NCI-H1436 (cell line): ENCODE measurements at regions not wholly inside any gene's neighbourhood (a gene's known extent, or its start where the extent isn't known, plus 50 kb on each side); places are given as distances from the start of the nearest gene placed in this dataset.
"Not testable (repeated sequence)": the region's sequence is repeated elsewhere in the genome, so short reads cannot be mapped to it uniquely, and the experiment has no call there.

Source experiments
- DNase-seq: peaks from one replicate; lab custom pipeline; 2025; lab: John Stamatoyannopoulos, UW

GRCh38 chr5:25453500-25453899 lies 808.7 kb upstream of the CDH10 start:
- no peak for DNase-seq

- DNase-seq = no peak
Observed at GRCh38 chr5:25451294-25451693, 806.5 kb upstream of the CDH10 start.

DNA sequence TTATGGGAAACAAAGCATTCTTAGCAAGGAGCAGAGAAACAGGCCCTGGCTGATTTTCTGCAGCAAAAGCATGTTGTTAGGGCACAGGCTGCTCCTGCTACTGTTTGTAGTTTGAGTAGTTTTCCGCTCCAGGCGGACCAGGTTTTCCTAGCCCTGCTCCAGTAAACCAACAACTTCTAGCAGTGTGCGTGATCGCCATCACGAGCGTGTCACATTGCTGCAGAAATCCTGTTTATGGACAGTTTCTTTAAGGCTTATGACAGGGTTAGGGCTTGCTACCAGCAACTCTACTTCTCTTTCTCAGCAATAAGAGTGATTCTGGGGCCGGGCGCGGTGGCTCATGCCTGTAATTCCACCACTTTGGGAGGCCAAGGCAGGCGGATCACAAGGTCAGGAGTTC lies 803.9 kb upstream of the CDH10 start:
- no peak for DNase-seq

GRCh38 chr5:25448190-25448621 lies 803.4 kb upstream of the CDH10 start:
- DNase-seq = no peak

DNA sequence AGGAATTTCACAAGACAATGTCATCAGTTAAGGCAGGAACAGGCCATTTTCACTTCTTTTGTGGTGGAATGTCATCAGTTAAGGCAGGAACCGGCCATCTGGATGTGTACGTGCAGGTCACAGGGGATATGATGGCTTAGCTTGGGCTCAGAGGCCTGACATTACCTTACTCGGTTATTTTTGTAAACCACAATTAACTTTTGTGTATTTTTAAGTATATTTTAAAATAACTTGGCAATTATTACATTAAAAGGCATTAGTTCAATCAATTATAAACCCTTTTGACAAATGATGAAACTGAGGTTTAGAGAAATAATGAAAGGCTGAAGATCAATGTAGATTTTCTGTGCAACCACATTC lies 801.3 kb upstream of the CDH10 start:
- DNase-seq = not testable (repeated sequence)

DNA sequence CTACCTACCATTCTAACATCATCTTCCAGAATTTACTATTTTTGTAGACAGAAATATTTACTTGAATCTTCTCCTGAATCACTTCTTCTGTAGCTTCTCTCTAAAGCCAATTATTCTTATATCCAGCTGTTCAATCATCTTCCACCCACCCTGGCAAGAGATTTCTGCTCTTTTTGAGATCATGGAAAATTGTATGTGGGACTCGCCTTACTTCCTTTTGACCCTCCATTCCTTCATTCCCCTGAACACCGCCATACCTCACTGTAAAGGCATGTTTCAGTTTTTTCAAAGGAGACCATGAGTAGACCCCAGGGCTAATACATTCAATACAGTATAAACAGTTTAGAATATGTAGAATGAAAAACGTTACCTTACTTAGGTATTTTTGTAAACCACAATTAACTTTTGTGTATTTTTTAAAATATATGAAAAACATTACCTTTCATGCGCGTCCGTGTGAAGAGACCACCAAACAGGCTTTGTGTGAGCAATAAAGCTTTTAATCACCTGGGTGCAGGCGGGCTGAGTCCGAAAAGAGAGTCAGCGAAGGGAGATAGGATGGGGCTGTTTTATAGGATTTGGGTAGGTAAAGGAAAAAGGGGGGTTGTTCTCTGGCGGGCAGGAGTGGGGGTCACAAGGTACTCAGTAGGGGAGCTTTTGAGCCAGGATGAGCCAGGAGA lies 800.7 kb upstream of the CDH10 start:
- not testable (repeated sequence) for DNase-seq

- no peak for DNase-seq
Observed at GRCh38 chr5:25444697-25445096, 799.9 kb upstream of the CDH10 start.

- DNase-seq = no peak
Observed at GRCh38 chr5:25441810-25442209, 797.0 kb upstream of the CDH10 start.

- DNase-seq = no peak
Observed at GRCh38 chr5:25439025-25439424, 794.2 kb upstream of the CDH10 start.

DNA sequence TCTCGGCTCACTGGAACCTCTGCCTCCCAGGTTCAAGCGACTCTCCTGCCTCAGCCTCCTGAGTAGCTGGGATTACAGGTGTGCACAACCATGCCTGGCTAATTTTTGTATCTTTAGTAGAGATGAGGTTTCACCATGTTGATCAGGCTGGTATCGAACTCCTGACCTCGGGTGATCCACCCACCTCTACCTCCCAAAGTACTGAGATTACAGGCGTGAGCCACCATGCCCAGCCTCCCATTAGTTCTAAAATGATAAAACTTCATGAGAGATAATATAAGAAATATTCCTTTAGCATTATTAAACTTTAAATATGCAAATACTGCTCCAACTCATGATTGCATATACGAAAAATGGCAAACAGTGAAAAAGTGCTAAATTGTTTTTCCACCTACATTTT lies 793.6 kb upstream of the CDH10 start:
- not testable (repeated sequence) for DNase-seq

DNA sequence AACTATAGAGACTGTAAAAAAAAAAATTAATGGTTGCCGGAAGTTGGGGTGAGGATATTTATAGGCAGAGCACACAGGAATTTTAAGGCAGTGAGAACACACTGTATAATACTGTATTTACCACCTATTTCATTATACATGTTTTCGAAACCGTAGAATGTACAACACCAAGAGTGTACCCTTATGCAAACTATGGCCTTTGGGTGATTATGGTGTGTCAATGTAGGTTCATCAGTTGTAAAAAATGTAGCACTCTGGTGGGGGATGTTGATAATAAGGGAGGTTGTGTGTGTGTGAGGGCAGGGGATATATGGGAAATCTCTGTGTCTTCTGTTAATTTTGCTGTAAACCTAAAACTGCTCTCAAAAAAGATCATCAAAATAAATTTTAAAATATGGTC lies 791.7 kb upstream of the CDH10 start:
- no peak for DNase-seq

DNA sequence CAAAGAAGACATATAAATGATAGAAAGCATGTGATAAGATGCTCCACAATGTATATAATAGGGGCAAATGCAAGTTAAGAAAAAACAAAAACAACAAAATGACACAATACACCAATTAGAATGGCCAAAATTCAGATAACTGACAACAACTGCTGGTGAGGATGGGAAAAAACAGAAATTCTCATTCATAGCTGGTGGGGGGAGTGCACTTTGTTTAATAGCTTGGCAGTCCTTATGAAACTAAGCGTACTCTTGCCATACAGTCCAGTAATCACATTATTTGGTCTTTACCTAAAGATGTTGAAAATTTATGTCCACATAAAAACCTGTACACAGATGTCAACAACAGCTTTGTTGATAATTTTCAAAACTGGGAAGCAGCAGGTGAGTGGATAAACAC lies 791.1 kb upstream of the CDH10 start:
- DNase-seq = no peak

- DNase-seq = no peak
Observed at GRCh38 chr5:25427240-25427639, 782.5 kb upstream of the CDH10 start.

- DNase-seq = no peak
Observed at GRCh38 chr5:25423271-25423670, 778.5 kb upstream of the CDH10 start.

GRCh38 chr5:25419684-25420083 lies 774.9 kb upstream of the CDH10 start:
- DNase-seq = no peak

GRCh38 chr5:25418978-25419377 lies 774.2 kb upstream of the CDH10 start:
- no peak for DNase-seq

DNA sequence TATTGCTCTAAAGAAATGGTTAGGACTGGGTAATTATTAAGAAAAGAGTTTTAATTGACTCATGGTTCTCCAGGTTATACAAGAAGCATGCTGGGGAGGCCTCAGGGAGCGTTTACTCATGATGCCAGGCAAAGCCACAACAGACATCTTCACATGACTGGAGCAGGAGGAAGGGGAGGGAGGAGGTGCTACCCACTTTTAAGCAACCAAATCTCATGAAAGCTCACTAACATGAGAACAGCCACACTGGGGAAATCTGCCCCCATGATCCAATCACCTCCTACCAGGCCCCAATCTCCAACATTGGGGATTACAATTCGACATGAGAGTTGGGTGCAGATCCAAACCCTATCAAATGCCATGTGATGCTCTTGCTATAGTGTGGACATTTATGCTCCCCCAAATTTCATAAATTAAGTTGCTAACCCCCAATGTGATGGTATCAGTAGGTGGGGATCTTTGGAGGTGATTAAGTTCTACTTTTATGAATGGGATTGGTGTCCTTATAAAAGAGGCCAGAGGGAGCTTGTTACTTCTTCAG lies 773.6 kb upstream of the CDH10 start:
- DNase-seq = no peak

DNA sequence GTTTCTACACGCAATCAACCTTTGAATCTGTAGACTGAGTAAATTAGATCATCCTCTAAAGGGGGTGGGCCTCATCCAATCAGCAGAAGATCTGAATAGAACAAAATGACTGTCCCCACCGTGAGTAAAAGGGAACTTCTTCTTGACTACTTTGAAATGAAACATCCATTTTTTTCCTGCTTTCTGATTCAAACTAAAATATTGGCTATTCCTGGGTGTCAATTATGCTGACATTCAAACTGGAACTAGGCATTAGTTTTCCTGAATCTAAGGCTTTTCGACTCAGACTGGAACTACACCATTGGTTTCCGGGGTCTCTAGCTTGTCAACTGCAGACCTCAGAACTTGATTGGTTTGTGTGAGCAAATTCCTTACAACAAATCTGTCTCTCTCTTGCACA lies 772.2 kb upstream of the CDH10 start:
- DNase-seq = no peak

DNA sequence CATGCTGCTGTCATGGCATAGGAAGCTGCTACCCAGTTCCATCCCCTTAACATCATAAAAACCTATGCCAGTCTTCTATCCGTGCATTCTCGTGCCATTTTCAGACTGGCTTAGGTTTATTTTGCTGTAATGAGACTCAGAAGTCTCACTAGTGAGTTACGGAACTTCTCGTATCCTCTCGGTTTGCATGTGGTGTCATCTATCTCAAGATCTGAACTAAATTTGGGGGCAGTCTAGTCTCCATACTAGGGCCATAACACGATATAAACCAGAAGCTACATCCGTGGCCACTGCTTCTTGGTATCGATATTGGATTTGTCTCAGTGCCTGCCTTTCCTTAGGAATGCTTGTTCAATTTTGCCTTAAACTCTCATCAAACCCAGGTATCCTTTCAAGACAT lies 771.2 kb upstream of the CDH10 start:
- no peak for DNase-seq

DNA sequence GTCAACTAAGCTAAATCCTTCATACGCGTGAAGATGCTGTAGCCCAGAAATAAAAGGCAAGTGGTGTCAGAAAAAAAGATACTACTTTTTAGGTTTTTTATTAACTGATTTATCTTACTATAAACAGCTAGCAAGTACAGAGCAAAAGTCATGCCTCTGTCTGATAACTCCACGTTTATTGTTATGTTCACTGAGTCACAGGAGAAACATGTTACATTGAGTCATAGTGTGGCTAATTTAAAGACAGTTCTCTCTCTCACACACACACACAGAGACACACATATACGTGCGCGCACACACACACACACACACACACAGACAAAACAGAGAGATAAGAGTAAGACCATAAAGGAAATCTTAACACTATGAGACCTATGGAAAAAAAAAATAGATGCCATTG lies 770.0 kb upstream of the CDH10 start:
- no peak for DNase-seq

- DNase-seq = no peak
Observed at GRCh38 chr5:25412116-25412661, 767.4 kb upstream of the CDH10 start.

DNA sequence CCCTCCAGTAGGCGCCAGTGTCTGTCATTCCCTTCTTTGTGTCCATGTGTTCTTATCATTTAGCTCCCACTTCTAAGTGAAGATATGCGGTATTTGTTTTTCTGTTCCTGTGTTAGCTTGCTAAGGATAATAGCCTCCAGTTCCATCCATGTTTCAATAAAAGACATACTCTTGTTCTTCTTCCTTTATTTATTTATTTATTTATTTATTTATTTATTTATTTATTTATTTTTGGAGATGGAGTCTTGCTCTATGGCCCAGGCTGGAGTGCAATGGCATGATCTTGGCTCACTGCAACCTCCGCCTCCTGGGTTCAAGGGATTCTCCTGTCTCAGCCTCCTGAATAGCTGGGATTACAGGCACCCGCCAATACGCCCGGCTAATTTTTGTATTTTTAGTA lies 762.6 kb upstream of the CDH10 start:
- not testable (repeated sequence) for DNase-seq

GRCh38 chr5:25405850-25406249 lies 761.1 kb upstream of the CDH10 start:
- no peak for DNase-seq

DNA sequence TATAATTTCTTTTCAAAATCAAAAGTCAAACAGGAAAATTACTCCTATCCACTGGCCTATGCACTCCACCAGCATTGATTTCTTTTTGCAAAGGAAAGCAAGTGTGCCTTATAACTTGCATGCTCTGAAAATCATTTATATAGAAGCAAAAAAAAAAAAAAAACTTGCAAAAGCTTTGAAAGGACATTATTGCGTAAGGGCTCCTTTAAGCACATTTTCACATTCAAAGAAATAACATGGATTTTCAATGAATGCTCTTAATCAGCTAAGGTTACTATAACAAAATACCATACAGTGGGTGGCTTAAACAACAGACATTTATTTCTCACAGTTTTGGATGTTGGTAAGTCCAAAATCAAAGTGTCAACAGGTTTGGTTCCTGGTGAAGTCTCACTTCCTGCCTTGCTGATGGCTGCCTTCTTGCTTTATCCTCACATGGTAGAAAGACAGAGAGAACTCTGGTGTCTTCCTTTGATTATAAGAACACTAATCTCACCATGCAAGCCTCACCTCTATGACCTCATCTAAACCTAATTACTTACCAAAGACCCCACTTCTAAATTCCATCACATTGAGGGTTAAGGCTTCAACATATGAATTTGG lies 755.2 kb upstream of the CDH10 start:
- DNase-seq = no peak
